ENCODE measurements at regions not wholly inside any gene's neighbourhood (a gene's known extent, or its start where the extent isn't known, plus 50 kb on each side); places are given as distances from the start of the nearest gene placed in this dataset.

- TF ChIP-seq POLR2A (IDR thresholded peaks at IDR 0.05; ENCODE audit: low read depth, low read length), result no peak
- no peak for TF ChIP-seq CTCF (IDR thresholded peaks at IDR 0.05; ENCODE audit: extremely low read depth in 1 of 2, insufficient read depth in 1 of 2, low read depth in 1 of 2, low read length in 2 of 2)
Measured at GRCh38 chr4:112748352-112748878, 111.5 kb downstream of the LARP7 start.
